HEK293T (cell line): ENCODE measurements at regions not wholly inside any gene's neighbourhood (a gene's known extent, or its start where the extent isn't known, plus 50 kb on each side); places are given as distances from the start of the nearest gene placed in this dataset.

Experiments used
- BHLHE40 ChIP-seq: fragments of 450-650 bp; IDR thresholded peaks from 2 replicates; pipeline ENCODE4 v1.6.1; 2016; ENCODE audit warnings: mild to moderate bottlenecking, moderate library complexity, borderline replicate concordance
- CTBP1 ChIP-seq: fragments of 450-650 bp; IDR thresholded peaks from 2 replicates; pipeline ENCODE4 v1.6.1; 2016; ENCODE audit warnings: borderline replicate concordance
- FOXM1 ChIP-seq: fragments of 450-650 bp; IDR thresholded peaks from 2 replicates; pipeline ENCODE4 v1.6.1; 2017; ENCODE audit warnings: mild to moderate bottlenecking, borderline replicate concordance
- SP1 ChIP-seq: fragments of 450-650 bp; IDR thresholded peaks from 2 replicates; pipeline ENCODE4 v1.6.1; 2017
- TF ChIP-seq, protein P1 (sequence below): fragments of 450-650 bp; IDR thresholded peaks from 2 replicates; pipeline ENCODE4 v1.6.1; 2016

DNA sequence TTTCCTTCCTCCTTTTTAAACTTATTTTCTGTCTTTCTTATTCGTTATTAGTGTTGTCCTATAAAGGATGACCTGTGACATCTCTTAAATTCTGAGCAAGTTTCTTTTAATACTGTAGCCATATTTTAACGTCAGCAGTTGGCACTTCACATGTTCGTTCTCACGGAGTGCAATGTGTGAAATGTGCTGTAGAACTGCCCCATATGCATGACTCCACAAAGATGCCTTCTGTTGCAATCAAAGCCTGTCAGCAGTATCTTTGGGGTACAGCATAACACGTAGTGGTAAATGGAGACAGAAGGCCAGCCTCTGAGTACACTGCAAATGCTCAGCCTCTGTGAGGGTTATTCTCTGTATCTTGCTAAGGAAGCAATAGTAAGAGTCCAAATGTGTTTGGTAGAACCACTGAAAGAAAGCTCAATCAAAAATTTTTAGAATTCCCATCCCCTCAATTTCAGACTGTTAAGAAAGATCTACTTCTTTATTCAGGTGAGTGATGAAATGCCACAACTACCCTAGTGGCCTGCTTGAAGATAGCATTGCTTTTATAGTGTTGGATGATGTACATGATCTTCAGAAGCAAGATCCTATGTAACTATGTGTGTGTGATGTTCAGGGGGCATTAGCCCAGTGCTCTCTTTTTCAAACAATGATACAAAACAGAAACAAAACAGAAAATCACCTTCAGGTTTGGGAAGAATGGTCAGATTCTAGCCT, 277.7 kb downstream of the TMEM167A start:
- no peak for TF ChIP-seq BHLHE40
- TF ChIP-seq FOXM1 = no peak
- no peak for TF ChIP-seq CTBP1
- TF ChIP-seq, protein P1, sequence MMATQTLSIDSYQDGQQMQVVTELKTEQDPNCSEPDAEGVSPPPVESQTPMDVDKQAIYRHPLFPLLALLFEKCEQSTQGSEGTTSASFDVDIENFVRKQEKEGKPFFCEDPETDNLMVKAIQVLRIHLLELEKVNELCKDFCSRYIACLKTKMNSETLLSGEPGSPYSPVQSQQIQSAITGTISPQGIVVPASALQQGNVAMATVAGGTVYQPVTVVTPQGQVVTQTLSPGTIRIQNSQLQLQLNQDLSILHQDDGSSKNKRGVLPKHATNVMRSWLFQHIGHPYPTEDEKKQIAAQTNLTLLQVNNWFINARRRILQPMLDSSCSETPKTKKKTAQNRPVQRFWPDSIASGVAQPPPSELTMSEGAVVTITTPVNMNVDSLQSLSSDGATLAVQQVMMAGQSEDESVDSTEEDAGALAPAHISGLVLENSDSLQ = no peak
- no peak for TF ChIP-seq SP1
